Muscle of leg (tissue), 3 donors: ENCODE measurements at regions not wholly inside any gene's neighbourhood (a gene's known extent, or its start where the extent isn't known, plus 50 kb on each side); places are given as distances from the start of the nearest gene placed in this dataset.
A peak's percentile ranks its signal among the peaks of the same experiment; 100 is the strongest.

Experiments used
- DNase-seq: peaks from one replicate; pipeline ENCODE4 v3.0.0; 2013
- H3K27ac ChIP-seq: one replicate; pipeline ENCODE4 v1.5.1; 2013; ENCODE audit warnings: mild to moderate bottlenecking, low read length, control low read depth
- H3K27me3 ChIP-seq: one replicate; pipeline ENCODE4 v1.6.1; 2013; ENCODE audit warnings: low read length; ENCODE audit not compliant: control insufficient read depth, insufficient read depth
- H3K36me3 ChIP-seq: one replicate; pipeline ENCODE4 v1.6.1; 2013; ENCODE audit warnings: low read length; ENCODE audit not compliant: control insufficient read depth, insufficient read depth
- H3K4me1 ChIP-seq: one replicate; pipeline ENCODE4 v1.6.1; 2013; ENCODE audit warnings: low read length; ENCODE audit not compliant: control insufficient read depth, insufficient read depth
- H3K4me3 ChIP-seq: one replicate; pipeline ENCODE4 v1.5.1; 2013; ENCODE audit warnings: low read length, control low read depth
- H3K9me3 ChIP-seq: replicated peaks from 2 replicates; pipeline ENCODE4 v1.6.1; 2013; ENCODE audit warnings: low read depth, low read length; ENCODE audit not compliant: control insufficient read depth
- WGBS: methylation state at CpG from one replicate; pipeline ENCODE4 v1.1.5; 2013; ENCODE audit warnings: missing lambda C conversion rate; ENCODE audit not compliant: insufficient coverage; 5-methylcytosine and 5-hydroxymethylcytosine counted together

DNA sequence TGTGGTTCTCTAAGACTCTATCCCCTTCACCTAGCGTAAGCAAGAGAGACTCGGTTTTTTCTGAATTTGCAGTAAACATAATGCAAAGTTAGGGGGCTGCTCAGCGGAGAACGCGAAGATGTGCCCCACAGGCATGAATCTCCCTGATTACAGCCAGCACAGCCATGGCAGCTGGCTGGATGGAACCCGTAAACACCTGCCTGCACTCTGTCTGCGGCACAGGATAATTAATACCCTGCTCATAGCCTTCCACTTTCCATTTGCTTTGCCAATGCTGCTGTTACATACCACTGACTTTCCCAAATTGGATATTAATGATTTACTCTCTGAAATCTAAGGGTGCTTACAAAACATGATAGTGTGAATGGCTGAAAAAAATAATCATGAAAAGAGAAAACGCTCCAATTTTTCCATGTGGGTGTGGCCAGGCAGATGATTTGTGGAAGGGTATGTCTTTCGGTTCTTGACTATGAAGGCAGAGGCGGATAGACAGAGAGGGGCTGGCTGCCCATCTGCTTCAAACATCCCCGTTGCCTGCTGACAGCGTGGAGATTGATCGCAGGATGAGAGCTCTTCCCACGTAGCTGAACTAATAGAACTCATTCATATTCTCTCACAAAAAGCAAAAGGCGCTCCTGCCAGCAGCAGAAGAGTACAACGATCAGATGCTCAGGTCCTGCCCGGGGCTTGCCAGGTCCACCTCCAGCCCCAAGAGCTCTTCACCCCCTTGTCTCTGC, 193.2 kb upstream of the GHITM start:
- Histone ChIP-seq H3K4me3 (no peak overlapping the region), H3K27ac (no peak overlapping the region), H3K27me3 (no peaks in the 10 kb centered on the region), H3K36me3 (no peaks in the 10 kb centered on the region), H3K4me1 (no peaks in the 10 kb centered on the region), H3K9me3 (no peaks in the 10 kb centered on the region)
- WGBS, result 56% methylated on average over 16 of the region's 17 CpGs
- DNase-seq, result no peak

DNA sequence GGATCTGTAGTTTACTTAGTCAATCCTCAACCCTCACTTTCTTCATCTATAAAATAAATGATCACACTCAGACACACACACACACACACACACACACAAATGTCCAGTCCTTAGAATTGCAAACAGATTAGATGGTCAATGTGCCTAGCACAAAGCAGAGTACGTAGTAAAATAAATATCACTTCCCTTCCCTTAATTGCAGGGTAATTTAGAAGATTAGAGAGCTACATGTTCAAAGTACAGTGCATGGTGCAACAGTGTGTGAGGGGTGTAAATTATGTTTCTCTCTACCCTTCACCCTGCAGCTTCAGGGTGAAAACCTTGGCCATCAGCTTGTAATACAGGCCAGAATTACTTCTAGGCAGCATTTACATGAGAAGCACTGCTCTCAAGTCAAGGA, 187.0 kb upstream of the GHITM start:
- no peaks in the 10 kb centered on the region for H3K9me3 ChIP-seq
- no peaks in the 10 kb centered on the region for H3K27me3 ChIP-seq
- no peaks in the 10 kb centered on the region for H3K36me3 ChIP-seq
- DNase-seq, result no peak
- H3K27ac ChIP-seq, result no peak overlapping the region
- H3K4me1 ChIP-seq, result no peaks in the 10 kb centered on the region
- H3K4me3 ChIP-seq, result no peak overlapping the region
- WGBS, result no CpG with 5 or more reads among the region's 1 CpG

- Histone ChIP-seq H3K9me3 (no peaks in the 10 kb centered on the region), H3K36me3 (no peaks in the 10 kb centered on the region), H3K27ac (no peak overlapping the region), H3K4me3 (no peak overlapping the region), H3K27me3 (no peaks in the 10 kb centered on the region), H3K4me1 (no peaks in the 10 kb centered on the region)
- no CpG with 5 or more reads among the region's 2 CpGs for WGBS
- DNase-seq, result no peak
These were observed 185.7 kb upstream of the GHITM start for GRCh38 chr10:83953589-83953988.

DNA sequence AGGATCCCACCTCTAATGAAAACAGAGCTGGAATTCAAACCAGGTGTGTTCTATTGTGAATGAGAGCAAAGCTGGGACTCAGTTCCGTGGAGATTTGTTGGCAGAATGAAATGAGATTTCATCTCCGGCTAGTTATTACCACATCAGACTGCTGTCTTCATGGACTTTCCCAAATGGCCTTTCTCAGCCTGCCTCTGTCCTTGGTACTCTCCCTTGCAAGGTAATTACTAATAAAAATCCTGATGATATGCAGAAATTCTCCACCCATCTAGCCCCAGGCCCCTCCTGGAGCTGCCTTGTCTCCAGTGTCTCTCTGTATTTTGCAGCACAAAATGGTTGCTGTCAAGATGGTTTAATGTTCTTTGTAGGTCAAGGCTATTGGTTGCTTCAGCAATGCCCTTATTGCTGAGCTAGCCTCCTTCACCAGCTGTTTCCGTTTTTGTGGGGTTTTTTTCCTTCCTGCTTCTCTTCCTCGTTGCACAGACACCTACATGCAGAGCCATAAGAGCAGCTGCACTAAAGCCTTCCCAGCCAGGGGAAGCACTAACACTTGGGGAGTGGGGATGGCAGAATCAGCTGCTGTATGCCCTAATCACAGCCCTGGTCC, 185.0 kb upstream of the GHITM start:
- no peak overlapping the region for H3K27ac ChIP-seq
- H3K4me3 ChIP-seq, result no peak overlapping the region
- DNase-seq, result peak; percentile 22
- no peaks in the 10 kb centered on the region for H3K27me3 ChIP-seq
- no CpG with 5 or more reads among the region's 4 CpGs for WGBS
- no peaks in the 10 kb centered on the region for H3K9me3 ChIP-seq
- H3K36me3 ChIP-seq, result no peaks in the 10 kb centered on the region
- no peaks in the 10 kb centered on the region for H3K4me1 ChIP-seq

- H3K9me3 ChIP-seq, result no peaks in the 10 kb centered on the region
- no peak overlapping the region for H3K4me3 ChIP-seq
- H3K36me3 ChIP-seq, result no peaks in the 10 kb centered on the region
- WGBS, result 83% methylated on average over 1 of the region's 2 CpGs
- no peak for DNase-seq
- no peaks in the 10 kb centered on the region for H3K27me3 ChIP-seq
- no peaks in the 10 kb centered on the region for H3K4me1 ChIP-seq
- no peak overlapping the region for H3K27ac ChIP-seq
These were observed 183.9 kb upstream of the GHITM start for GRCh38 chr10:83955406-83955805.

GRCh38 chr10:83957168-83957947, 182.0 kb upstream of the GHITM start:
- H3K27ac ChIP-seq, result no peak overlapping the region
- no peaks in the 10 kb centered on the region for H3K36me3 ChIP-seq
- no peaks in the 10 kb centered on the region for H3K27me3 ChIP-seq
- H3K4me3 ChIP-seq, result no peak overlapping the region
- 74% methylated on average over 3 of the region's 4 CpGs for WGBS
- no peak for DNase-seq
- no peaks in the 10 kb centered on the region for H3K9me3 ChIP-seq
- no peaks in the 10 kb centered on the region for H3K4me1 ChIP-seq

GRCh38 chr10:83959328-83959727, 180.0 kb upstream of the GHITM start:
- no peaks in the 10 kb centered on the region for H3K36me3 ChIP-seq
- no peak overlapping the region for H3K27ac ChIP-seq
- DNase-seq, result no peak
- no peaks in the 10 kb centered on the region for H3K27me3 ChIP-seq
- H3K9me3 ChIP-seq, result no peaks in the 10 kb centered on the region
- 83% methylated on average over 1 of the region's 3 CpGs for WGBS
- H3K4me1 ChIP-seq, result no peaks in the 10 kb centered on the region
- no peak overlapping the region for H3K4me3 ChIP-seq

DNA sequence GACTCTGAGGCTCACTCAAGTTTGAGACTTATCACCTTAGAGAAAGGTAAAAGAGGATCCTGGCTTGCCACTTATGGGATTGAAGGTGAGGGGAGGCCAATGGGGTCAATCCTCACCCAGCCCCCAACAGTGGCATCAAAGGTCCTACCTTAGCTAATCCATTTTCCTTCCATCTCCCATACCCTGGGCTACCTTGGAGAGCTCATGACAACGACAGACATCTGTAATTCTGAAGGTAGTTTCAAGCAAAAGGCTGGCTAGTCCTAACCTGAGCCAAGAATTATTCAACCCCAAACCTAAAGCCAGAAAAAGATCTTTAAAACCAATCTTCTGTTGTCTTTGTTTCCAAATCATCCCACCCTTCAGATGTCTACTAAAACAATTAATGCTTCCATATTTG, 179.2 kb upstream of the GHITM start:
- Histone ChIP-seq H3K4me1 (no peaks in the 10 kb centered on the region), H3K36me3 (no peaks in the 10 kb centered on the region), H3K4me3 (no peak overlapping the region), H3K9me3 (no peaks in the 10 kb centered on the region), H3K27ac (no peak overlapping the region), H3K27me3 (no peaks in the 10 kb centered on the region)
- WGBS, result 50% methylated on average over 1 of the region's 1 CpG
- no peak for DNase-seq

GRCh38 chr10:83961620-83962019, 177.7 kb upstream of the GHITM start:
- Histone ChIP-seq H3K27ac (no peak overlapping the region), H3K36me3 (no peaks in the 10 kb centered on the region), H3K27me3 (no peaks in the 10 kb centered on the region), H3K4me1 (no peaks in the 10 kb centered on the region), H3K4me3 (no peak overlapping the region), H3K9me3 (no peaks in the 10 kb centered on the region)
- no peak for DNase-seq

GRCh38 chr10:83963446-83963845, 175.9 kb upstream of the GHITM start:
- DNase-seq, result no peak
- H3K4me1 ChIP-seq, result no peaks in the 10 kb centered on the region
- WGBS, result 67% methylated on average over 2 of the region's 3 CpGs

More at GRCh38 chr10:83963446-83963845, 175.9 kb upstream of the GHITM start:
- H3K27ac ChIP-seq, result no peak overlapping the region
- H3K27me3 ChIP-seq, result no peaks in the 10 kb centered on the region
- no peak overlapping the region for H3K4me3 ChIP-seq
- no peaks in the 10 kb centered on the region for H3K36me3 ChIP-seq
- H3K9me3 ChIP-seq, result no peaks in the 10 kb centered on the region
